Loucy (cell line): ENCODE measurements at regions not wholly inside any gene's neighbourhood (a gene's known extent, or its start where the extent isn't known, plus 50 kb on each side); places are given as distances from the start of the nearest gene placed in this dataset.
A peak's percentile ranks its signal among the peaks of the same experiment; 100 is the strongest.

ENCODE experiments used
- H2AFZ ChIP-seq: fragments of 200-600 bp; sonication (generic); 2 replicates; pipeline ENCODE4 v1.6.0; 2016; ENCODE audit warnings: antibody characterized with exemption, mild to moderate bottlenecking, low read length, moderate library complexity
- H3F3A ChIP-seq: fragments of 200-600 bp; 2 replicates; pipeline ENCODE4 v1.6.0; 2016; ENCODE audit warnings: antibody characterized with exemption, low read depth, mild to moderate bottlenecking
- H3K27me3 ChIP-seq: fragments of 200-600 bp; sonication (generic); 2 replicates; pipeline ENCODE4 v1.6.1; 2014; ENCODE audit warnings: low read length, mild to moderate bottlenecking; ENCODE audit not compliant: insufficient read depth, poor library complexity, severe bottlenecking
- H3K36me3 ChIP-seq: fragments of 200-600 bp; sonication (generic); 2 replicates; pipeline ENCODE4 v1.6.1; 2016; ENCODE audit warnings: low read length; ENCODE audit not compliant: insufficient read depth
- H3K4me1 ChIP-seq: fragments of 200-600 bp; sonication (generic); 2 replicates; pipeline ENCODE4 v1.5.1; 2014; ENCODE audit warnings: low read length, mild to moderate bottlenecking; ENCODE audit not compliant: insufficient read depth, poor library complexity, severe bottlenecking
- H3K4me2 ChIP-seq: fragments of 200-600 bp; sonication (generic); 2 replicates; pipeline ENCODE4 v1.6.0; 2014; ENCODE audit warnings: antibody characterized with exemption, low read length, low read depth, mild to moderate bottlenecking; ENCODE audit not compliant: poor library complexity, severe bottlenecking
- H3K4me3 ChIP-seq: fragments of 200-600 bp; sonication (generic); 2 replicates; pipeline ENCODE4 v1.5.1; 2014; ENCODE audit warnings: low read length, mild to moderate bottlenecking, mixed read lengths; ENCODE audit not compliant: poor library complexity, severe bottlenecking
- H3K79me2 ChIP-seq: fragments of 200-600 bp; sonication (generic); 2 replicates; pipeline ENCODE4 v1.6.1; 2014; ENCODE audit warnings: low read length; ENCODE audit not compliant: insufficient read depth
- H3K9ac ChIP-seq: fragments of 200-600 bp; sonication (generic); 2 replicates; pipeline ENCODE4 v1.6.0; 2014; ENCODE audit warnings: mild to moderate bottlenecking, low read depth, low read length, moderate library complexity; ENCODE audit not compliant: poor library complexity, severe bottlenecking
- H3K9me2 ChIP-seq: fragments of 200-600 bp; sonication (generic); replicated peaks from 2 replicates; pipeline ENCODE4 v1.6.1; 2016; ENCODE audit warnings: low read depth, low read length, mixed read lengths
- H3K9me3 ChIP-seq: fragments of 200-600 bp; sonication (generic); 2 replicates; pipeline ENCODE4 v1.6.1; 2014; ENCODE audit warnings: mild to moderate bottlenecking, antibody characterized with exemption, low read length, low read depth; ENCODE audit not compliant: insufficient read depth
- H4K20me1 ChIP-seq: fragments of 200-600 bp; sonication (generic); 2 replicates; pipeline ENCODE4 v1.6.0; 2014; ENCODE audit warnings: antibody characterized with exemption, low read length, mild to moderate bottlenecking; ENCODE audit not compliant: insufficient read depth, poor library complexity, severe bottlenecking
- EZH2phosphoT487 ChIP-seq: fragments of 200-600 bp; IDR thresholded peaks from 2 replicates; pipeline ENCODE4 v1.6.1; 2018; ENCODE audit warnings: antibody characterized with exemption, mild to moderate bottlenecking, moderate library complexity, borderline replicate concordance
- TF ChIP-seq, protein P1 (sequence below): fragments of 200-600 bp; sonication (generic); conservative IDR thresholded peaks from 2 replicates; pipeline ENCODE4 v1.5.1; 2014; ENCODE audit warnings: mild to moderate bottlenecking, antibody characterized with exemption, low read length

DNA sequence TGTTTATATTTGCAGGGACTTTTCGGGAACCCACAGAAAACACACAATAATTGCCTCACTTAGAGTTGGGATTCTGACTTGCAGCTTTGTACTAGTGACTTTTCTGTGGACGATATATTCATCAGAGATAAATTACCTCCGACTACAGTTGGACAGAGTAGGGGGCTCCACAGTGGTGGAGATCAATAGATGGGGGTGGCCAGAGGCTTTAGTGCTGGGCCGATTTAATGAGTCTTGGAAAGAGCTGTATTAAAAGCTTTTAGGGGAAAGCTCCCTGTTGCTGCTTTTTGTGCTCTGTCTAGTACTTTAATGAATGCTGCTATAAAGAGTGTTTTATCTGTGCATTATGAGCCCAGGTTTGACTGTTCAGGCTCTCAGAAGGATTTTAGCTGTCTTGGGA is 359.2 kb upstream of the DPYD start:
- H2AFZ ChIP-seq = peak overlapping the region; percentile 23; the same call in 1 of the 2 replicates
- no peaks in the 10 kb centered on the region for H3K27me3 ChIP-seq
- no peaks in the 10 kb centered on the region for H3K4me1 ChIP-seq
- no peak overlapping the region for H3K4me3 ChIP-seq
- no peaks in the 10 kb centered on the region for H4K20me1 ChIP-seq
- no peaks in the 10 kb centered on the region for H3K9me3 ChIP-seq
- H3K4me2 ChIP-seq = no peak overlapping the region
- H3K36me3 ChIP-seq = no peaks in the 10 kb centered on the region
- no peaks in the 10 kb centered on the region for H3K9me2 ChIP-seq
- H3K9ac ChIP-seq = no peak overlapping the region
- H3F3A ChIP-seq = no peaks in the 10 kb centered on the region
- H3K79me2 ChIP-seq = no peaks in the 10 kb centered on the region
- no peak for TF ChIP-seq EZH2phosphoT487
- TF ChIP-seq, protein P1, sequence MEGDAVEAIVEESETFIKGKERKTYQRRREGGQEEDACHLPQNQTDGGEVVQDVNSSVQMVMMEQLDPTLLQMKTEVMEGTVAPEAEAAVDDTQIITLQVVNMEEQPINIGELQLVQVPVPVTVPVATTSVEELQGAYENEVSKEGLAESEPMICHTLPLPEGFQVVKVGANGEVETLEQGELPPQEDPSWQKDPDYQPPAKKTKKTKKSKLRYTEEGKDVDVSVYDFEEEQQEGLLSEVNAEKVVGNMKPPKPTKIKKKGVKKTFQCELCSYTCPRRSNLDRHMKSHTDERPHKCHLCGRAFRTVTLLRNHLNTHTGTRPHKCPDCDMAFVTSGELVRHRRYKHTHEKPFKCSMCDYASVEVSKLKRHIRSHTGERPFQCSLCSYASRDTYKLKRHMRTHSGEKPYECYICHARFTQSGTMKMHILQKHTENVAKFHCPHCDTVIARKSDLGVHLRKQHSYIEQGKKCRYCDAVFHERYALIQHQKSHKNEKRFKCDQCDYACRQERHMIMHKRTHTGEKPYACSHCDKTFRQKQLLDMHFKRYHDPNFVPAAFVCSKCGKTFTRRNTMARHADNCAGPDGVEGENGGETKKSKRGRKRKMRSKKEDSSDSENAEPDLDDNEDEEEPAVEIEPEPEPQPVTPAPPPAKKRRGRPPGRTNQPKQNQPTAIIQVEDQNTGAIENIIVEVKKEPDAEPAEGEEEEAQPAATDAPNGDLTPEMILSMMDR = no peak

DNA sequence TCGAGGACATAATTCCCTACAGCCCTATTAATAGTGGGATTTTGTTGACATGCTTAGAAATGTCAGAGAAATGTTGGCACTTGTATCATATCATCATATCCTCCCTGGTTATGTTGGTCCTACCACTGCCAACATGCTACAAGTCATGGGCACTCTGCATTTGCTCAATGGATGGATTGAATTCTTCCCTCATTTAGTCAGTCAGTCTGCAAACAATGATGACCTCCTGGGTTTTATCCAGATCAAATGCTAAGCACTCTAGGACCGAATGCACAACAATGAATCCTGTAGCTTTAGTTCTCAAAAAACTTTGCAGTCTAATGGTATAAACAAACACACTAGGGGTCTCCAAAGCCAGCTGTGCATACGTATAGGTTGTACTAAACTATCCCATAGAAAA is 357.2 kb upstream of the DPYD start:
- no peaks in the 10 kb centered on the region for H3K36me3 ChIP-seq
- H3K27me3 ChIP-seq = no peaks in the 10 kb centered on the region
- no peak for TF ChIP-seq EZH2phosphoT487
- TF ChIP-seq, protein P1 = no peak
- H3K79me2 ChIP-seq = no peaks in the 10 kb centered on the region
- no peak overlapping the region for H3K4me2 ChIP-seq
- H3K9me2 ChIP-seq = no peaks in the 10 kb centered on the region
- H2AFZ ChIP-seq = no peak overlapping the region
- no peak overlapping the region for H3K4me3 ChIP-seq
- H3K9me3 ChIP-seq = no peaks in the 10 kb centered on the region
- H3K9ac ChIP-seq = no peak overlapping the region
- H3F3A ChIP-seq = no peaks in the 10 kb centered on the region
- H3K4me1 ChIP-seq = no peaks in the 10 kb centered on the region
- H4K20me1 ChIP-seq = no peaks in the 10 kb centered on the region

DNA sequence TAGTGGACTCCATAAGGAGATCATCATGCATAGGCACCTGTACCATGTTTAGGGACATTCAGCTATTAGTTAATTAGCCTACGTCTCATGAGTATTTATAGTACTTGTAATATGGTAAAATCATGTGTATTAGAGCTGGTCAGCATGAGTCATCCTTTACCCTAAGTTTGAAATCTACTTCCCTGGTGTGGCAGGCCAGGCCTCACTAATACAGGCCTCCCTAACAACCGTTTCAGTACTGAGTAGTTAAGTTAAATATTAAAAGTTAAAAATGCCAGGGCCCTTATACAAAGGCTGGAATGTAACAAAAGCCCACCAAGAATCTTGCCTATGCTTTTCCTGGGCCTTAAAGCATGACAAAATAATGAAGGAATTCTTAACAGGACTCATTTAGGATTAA is 356.3 kb upstream of the DPYD start:
- H3K9ac ChIP-seq = no peak overlapping the region
- no peak for TF ChIP-seq EZH2phosphoT487
- TF ChIP-seq, protein P1 = no peak
- H3K9me2 ChIP-seq = no peaks in the 10 kb centered on the region
- no peaks in the 10 kb centered on the region for H3K79me2 ChIP-seq
- no peaks in the 10 kb centered on the region for H3K4me1 ChIP-seq
- H3F3A ChIP-seq = no peaks in the 10 kb centered on the region
- H3K36me3 ChIP-seq = no peaks in the 10 kb centered on the region
- H3K9me3 ChIP-seq = no peaks in the 10 kb centered on the region
- H3K27me3 ChIP-seq = no peaks in the 10 kb centered on the region
- H3K4me3 ChIP-seq = no peak overlapping the region
- no peak overlapping the region for H2AFZ ChIP-seq
- no peak overlapping the region for H3K4me2 ChIP-seq
- H4K20me1 ChIP-seq = no peaks in the 10 kb centered on the region
